GM18858 (cell line): ENCODE measurements at regions not wholly inside any gene's neighbourhood (a gene's known extent, or its start where the extent isn't known, plus 50 kb on each side); places are given as distances from the start of the nearest gene placed in this dataset.
"Not testable (repeated sequence)": the region's sequence is repeated elsewhere in the genome, so short reads cannot be mapped to it uniquely, and the experiment has no call there.

Experiments used
- ATAC-seq: cut with Tn5 transposase; IDR thresholded peaks from one replicate; pipeline ENCODE4 v1.9.1; 2021; ENCODE audit not compliant: unreplicated experiment

- no peak for ATAC-seq
Observed at GRCh38 chr14:71355324-71356201, 448.3 kb downstream of the PCNX1 start.

GRCh38 chr14:71358209-71358931, 451.1 kb downstream of the PCNX1 start:
- no peak for ATAC-seq

GRCh38 chr14:71358932-71359421, 451.7 kb downstream of the PCNX1 start:
- ATAC-seq: not testable (repeated sequence)

GRCh38 chr14:71359823-71360222, 452.6 kb downstream of the PCNX1 start:
- no peak for ATAC-seq

- ATAC-seq: no peak
Observed at GRCh38 chr14:71361336-71361735, 454.1 kb downstream of the PCNX1 start.

GRCh38 chr14:71361874-71362273, 454.6 kb downstream of the PCNX1 start:
- ATAC-seq: no peak

- no peak for ATAC-seq
Observed at GRCh38 chr14:71362282-71362681, 455.0 kb downstream of the PCNX1 start.

- peak; percentile 39 for ATAC-seq
Observed at GRCh38 chr14:71362920-71363584, 455.8 kb downstream of the PCNX1 start.

GRCh38 chr14:71363946-71364925, 457.0 kb downstream of the PCNX1 start:
- ATAC-seq: no peak

- no peak for ATAC-seq
Observed at GRCh38 chr14:71365361-71365760, 458.1 kb downstream of the PCNX1 start.

GRCh38 chr14:71366861-71367260, 459.6 kb downstream of the PCNX1 start:
- ATAC-seq: no peak

- ATAC-seq: peak; percentile 58
Observed at GRCh38 chr14:71371711-71372396, 464.6 kb downstream of the PCNX1 start.

- ATAC-seq: no peak
Observed at GRCh38 chr14:71372411-71372838, 465.2 kb downstream of the PCNX1 start.

GRCh38 chr14:71373773-71374172, 466.5 kb downstream of the PCNX1 start:
- ATAC-seq: no peak

- no peak for ATAC-seq
Observed at GRCh38 chr14:71374989-71375388, 467.7 kb downstream of the PCNX1 start.

- no peak for ATAC-seq
Observed at GRCh38 chr14:71377099-71377498, 469.8 kb downstream of the PCNX1 start.

- ATAC-seq: no peak
Observed at GRCh38 chr14:71380271-71380670, 473.0 kb downstream of the PCNX1 start.

- ATAC-seq: no peak
Observed at GRCh38 chr14:71381814-71382213, 474.6 kb downstream of the PCNX1 start.

- no peak for ATAC-seq
Observed at GRCh38 chr14:71382315-71382714, 475.1 kb downstream of the PCNX1 start.

- ATAC-seq: no peak
Observed at GRCh38 chr14:71383510-71383909, 476.3 kb downstream of the PCNX1 start.
